Transverse colon (tissue), 3 donors: ENCODE measurements at regions not wholly inside any gene's neighbourhood (a gene's known extent, or its start where the extent isn't known, plus 50 kb on each side); places are given as distances from the start of the nearest gene placed in this dataset.

ENCODE experiments used
- CTCF ChIP-seq, 5 experiments: fragments of 200-600 bp in 3 of 5; fragments of 450-650 bp in 2 of 5; sonication (generic) in 3 of 5; IDR thresholded peaks; 1 replicate in 2 of 5; 2 replicates in 3 of 5; pipeline ENCODE4 v1.5.1; 2016 to 2017; ENCODE audit warnings: antibody characterized with exemption in 5 of 5, inconsistent platforms in 3 of 5, mild to moderate bottlenecking in 2 of 5, moderate library complexity in 1 of 5
- EP300 ChIP-seq: sonication (generic); formaldehyde crosslinking; IDR thresholded peaks from one replicate; pipeline ENCODE4 v1.6.1; 2017; ENCODE audit warnings: antibody characterized with exemption, low read depth

DNA sequence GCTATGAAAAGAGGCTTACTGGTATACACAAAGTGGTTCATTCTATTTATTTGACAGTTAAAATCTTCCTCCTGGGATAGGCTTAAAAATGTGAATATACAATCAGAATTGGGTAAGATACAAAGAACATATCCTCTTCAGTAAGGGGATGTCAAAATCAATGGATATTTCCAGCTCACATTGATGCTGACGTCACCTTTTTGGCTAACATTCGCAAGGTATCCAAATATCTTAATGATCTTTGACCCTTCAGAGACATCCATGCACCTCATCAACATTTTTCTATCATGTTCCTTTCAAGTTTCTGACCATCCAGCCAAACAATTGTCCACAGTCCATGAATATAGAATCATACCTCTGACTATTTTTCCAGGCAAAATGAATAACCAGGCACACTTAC, 697.3 kb downstream of the NR2F2 start:
- TF ChIP-seq EP300: no peak
- no peak for TF ChIP-seq CTCF (IDR thresholded peaks at IDR 0.05)
